T-helper 1 cell treated with Interleukin-12 subunit alpha and Interleukin-12 subunit beta and Interleukin-4 antibody, amounts not matched to agents 30 ng/mL and 1 ng/mL, for 36 hours (primary cell): ENCODE measurements at regions not wholly inside any gene's neighbourhood (a gene's known extent, or its start where the extent isn't known, plus 50 kb on each side); places are given as distances from the start of the nearest gene placed in this dataset.
"Not testable (repeated sequence)": the region's sequence is repeated elsewhere in the genome, so short reads cannot be mapped to it uniquely, and the experiment has no call there.

Experiments used
- intact Hi-C: fragments of 100-400 bp; cut with micrococcal nuclease; formaldehyde crosslinking; loops from one replicate; pipeline ENCODE4 v1.15.1; 2024

- intact Hi-C loops = no loop called here
Measured at GRCh38 chr14:86104691-86105265, 574.8 kb downstream of the FLRT2 start.

GRCh38 chr14:86094512-86094911, 564.6 kb downstream of the FLRT2 start:
- intact Hi-C loops = no loop called here

- intact Hi-C loops = no loop called here
Measured at GRCh38 chr14:86091811-86092210, 561.9 kb downstream of the FLRT2 start.

GRCh38 chr14:86088156-86088555, 558.2 kb downstream of the FLRT2 start:
- intact Hi-C loops = no loop called here

GRCh38 chr14:86087377-86087776, 557.4 kb downstream of the FLRT2 start:
- intact Hi-C loops = no loop called here

- intact Hi-C loops = no loop called here
Measured at GRCh38 chr14:86086962-86087361, 557.0 kb downstream of the FLRT2 start.

- intact Hi-C loops = no loop called here
Measured at GRCh38 chr14:86084097-86084496, 554.2 kb downstream of the FLRT2 start.

GRCh38 chr14:86083616-86084015, 553.7 kb downstream of the FLRT2 start:
- intact Hi-C loops = no loop called here

GRCh38 chr14:86072116-86072894, 542.4 kb downstream of the FLRT2 start:
- intact Hi-C loops = no loop called here

- intact Hi-C loops = no loop called here
Measured at GRCh38 chr14:86066651-86067050, 536.7 kb downstream of the FLRT2 start.

- intact Hi-C loops = no loop called here
Measured at GRCh38 chr14:86065407-86065806, 535.5 kb downstream of the FLRT2 start.

GRCh38 chr14:86064595-86064994, 534.7 kb downstream of the FLRT2 start:
- intact Hi-C loops = not testable (repeated sequence)

- intact Hi-C loops = loop anchor here (5.0 kb wide), 1 partner anchor 190 kb away; no protein-coding TSS in a partner anchor
Measured at GRCh38 chr14:86057018-86057667, 527.2 kb downstream of the FLRT2 start.

- intact Hi-C loops = loop anchor here (5.0 kb wide), 1 partner anchor 188 kb away; no protein-coding TSS in a partner anchor
Measured at GRCh38 chr14:86055512-86056075, 525.6 kb downstream of the FLRT2 start.

- intact Hi-C loops = no loop called here
Measured at GRCh38 chr14:86052868-86053267, 522.9 kb downstream of the FLRT2 start.

- intact Hi-C loops = no loop called here
Measured at GRCh38 chr14:86050757-86051156, 520.8 kb downstream of the FLRT2 start.

- intact Hi-C loops = no loop called here
Measured at GRCh38 chr14:86050072-86050683, 520.2 kb downstream of the FLRT2 start.

GRCh38 chr14:86039176-86039575, 509.2 kb downstream of the FLRT2 start:
- intact Hi-C loops = loop anchor here (2.0 kb wide), 1 partner anchor 182 kb away; no protein-coding TSS in a partner anchor

- intact Hi-C loops = loop anchor here (1.0 to 2.0 kb wide), 2 partner anchors 104 to 182 kb away; no protein-coding TSS in a partner anchor
Measured at GRCh38 chr14:86038387-86039042, 508.6 kb downstream of the FLRT2 start.

- intact Hi-C loops = no loop called here
Measured at GRCh38 chr14:86035882-86036281, 505.9 kb downstream of the FLRT2 start.

- intact Hi-C loops = no loop called here
Measured at GRCh38 chr14:86027990-86028389, 498.0 kb downstream of the FLRT2 start.
